ENCODE measurements at regions not wholly inside any gene's neighbourhood (a gene's known extent, or its start where the extent isn't known, plus 50 kb on each side); places are given as distances from the start of the nearest gene placed in this dataset.

DNA sequence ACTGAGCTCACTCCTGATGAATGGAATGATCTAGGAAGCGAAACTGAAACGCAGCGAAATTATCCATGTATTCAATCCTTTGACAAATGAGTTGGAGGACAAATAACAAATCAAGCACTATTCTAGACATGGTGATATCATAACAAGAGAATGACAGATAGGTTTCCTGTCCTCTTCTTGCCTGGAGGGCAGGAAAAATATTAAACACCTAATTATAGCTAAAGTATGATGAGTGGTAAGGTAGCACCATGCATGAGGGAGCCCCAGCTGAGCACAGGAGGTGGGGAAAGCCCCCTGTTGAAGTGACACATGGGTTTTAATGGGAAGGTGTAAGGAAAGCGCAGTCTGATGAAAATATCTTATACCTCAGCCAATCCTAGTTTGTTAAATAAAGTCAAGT is 225.2 kb downstream of the NPR3 start:
- TF ChIP-seq, protein P1, sequence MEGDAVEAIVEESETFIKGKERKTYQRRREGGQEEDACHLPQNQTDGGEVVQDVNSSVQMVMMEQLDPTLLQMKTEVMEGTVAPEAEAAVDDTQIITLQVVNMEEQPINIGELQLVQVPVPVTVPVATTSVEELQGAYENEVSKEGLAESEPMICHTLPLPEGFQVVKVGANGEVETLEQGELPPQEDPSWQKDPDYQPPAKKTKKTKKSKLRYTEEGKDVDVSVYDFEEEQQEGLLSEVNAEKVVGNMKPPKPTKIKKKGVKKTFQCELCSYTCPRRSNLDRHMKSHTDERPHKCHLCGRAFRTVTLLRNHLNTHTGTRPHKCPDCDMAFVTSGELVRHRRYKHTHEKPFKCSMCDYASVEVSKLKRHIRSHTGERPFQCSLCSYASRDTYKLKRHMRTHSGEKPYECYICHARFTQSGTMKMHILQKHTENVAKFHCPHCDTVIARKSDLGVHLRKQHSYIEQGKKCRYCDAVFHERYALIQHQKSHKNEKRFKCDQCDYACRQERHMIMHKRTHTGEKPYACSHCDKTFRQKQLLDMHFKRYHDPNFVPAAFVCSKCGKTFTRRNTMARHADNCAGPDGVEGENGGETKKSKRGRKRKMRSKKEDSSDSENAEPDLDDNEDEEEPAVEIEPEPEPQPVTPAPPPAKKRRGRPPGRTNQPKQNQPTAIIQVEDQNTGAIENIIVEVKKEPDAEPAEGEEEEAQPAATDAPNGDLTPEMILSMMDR (IDR thresholded peaks at IDR 0.05 in 4 of 5, conservative IDR thresholded peaks at IDR 0.05 in 1 of 5): no peak
- TF ChIP-seq POLR2A (IDR thresholded peaks at IDR 0.05): no peak
